ENCODE measurements at regions not wholly inside any gene's neighbourhood (a gene's known extent, or its start where the extent isn't known, plus 50 kb on each side); places are given as distances from the start of the nearest gene placed in this dataset.

GRCh38 chr13:64417581-64417980 is 2812.6 kb downstream of the PCDH9 start:
- H3K9me1 ChIP-seq (replicated peaks; ENCODE audit: control insufficient read depth, extremely low read depth, insufficient read depth, low read length) = no peaks in the 10 kb centered on the region
- H3K27ac ChIP-seq (ENCODE audit: insufficient read depth, low read depth, low read length) = no peak overlapping the region
- H3K79me2 ChIP-seq (ENCODE audit: control insufficient read depth, insufficient read depth, low read length) = no peaks in the 10 kb centered on the region
- no peak overlapping the region for H3K9ac ChIP-seq (replicated peaks; ENCODE audit: extremely low read depth, insufficient read depth, low read length)
- TF ChIP-seq CTCF (IDR thresholded peaks at IDR 0.05; ENCODE audit: extremely low read depth in 1 of 2, insufficient read depth in 1 of 2, low read depth in 1 of 2, low read length in 2 of 2) (no peak), POLR2AphosphoS5 (IDR thresholded peaks at IDR 0.05; ENCODE audit: insufficient read depth, low read depth, low read length) (no peak), EZH2 (IDR thresholded peaks at IDR 0.05; ENCODE audit: borderline replicate concordance, low read depth, low read length, severe bottlenecking) (no peak), JUN (IDR thresholded peaks at IDR 0.05; ENCODE audit: borderline replicate concordance, insufficient read depth, insufficient read length, low read depth) (no peak)
- POLR2A ChIA-PET = no interaction called here
- no peaks in the 10 kb centered on the region for H3K4me1 ChIP-seq (ENCODE audit: control insufficient read depth, extremely low read depth, insufficient read depth, low read length)
- no peaks in the 10 kb centered on the region for H3K36me3 ChIP-seq (ENCODE audit: control insufficient read depth in 2 of 2, extremely low read depth in 1 of 2, insufficient read depth in 2 of 2, low read length in 2 of 2)
- DNase-seq (ENCODE audit: low read depth, low spot score) (no peak), FAIRE-seq (no peak)
- H4K20me1 ChIP-seq (replicated peaks; ENCODE audit: control insufficient read depth, extremely low read depth, insufficient read depth, low read length) = no peaks in the 10 kb centered on the region
- no TSS peak for BruUV-seq (replicated peaks)
- no peak overlapping the region for H3K4me3 ChIP-seq (replicated peaks in 1 of 3; ENCODE audit: insufficient read depth in 1 of 3, low read depth in 1 of 3, low read length in 3 of 3)
- intact Hi-C loops (cut with micrococcal nuclease) (no loop called here), dilution Hi-C loops (cut with MboI; ENCODE audit: extremely low pct_ligation_motif_present, low sequenced_read_pairs) (no loop called here)
- CTCF ChIA-PET = no interaction called here
- H2AFZ ChIP-seq (ENCODE audit: low read depth, low read length) = no peak overlapping the region
- no peaks in the 10 kb centered on the region for H3K9me3 ChIP-seq (replicated peaks; ENCODE audit: control insufficient read depth, insufficient read depth, low read length)
- H3K27me3 ChIP-seq (ENCODE audit: control insufficient read depth in 2 of 2, insufficient read depth in 2 of 2, low read length in 2 of 2) = no peaks in the 10 kb centered on the region
- no peak overlapping the region for H3K4me2 ChIP-seq (ENCODE audit: insufficient read depth, low read length)

GRCh38 chr13:64414381-64414780 is 2815.8 kb downstream of the PCDH9 start:
- no peak overlapping the region for H3K9ac ChIP-seq (replicated peaks; ENCODE audit: extremely low read depth, insufficient read depth, low read length)
- FAIRE-seq (no peak), DNase-seq (ENCODE audit: low read depth, low spot score) (no peak)
- H3K27ac ChIP-seq (ENCODE audit: insufficient read depth, low read depth, low read length) = no peak overlapping the region
- H3K36me3 ChIP-seq (ENCODE audit: control insufficient read depth in 2 of 2, extremely low read depth in 1 of 2, insufficient read depth in 2 of 2, low read length in 2 of 2) = no peaks in the 10 kb centered on the region
- no peaks in the 10 kb centered on the region for H3K79me2 ChIP-seq (ENCODE audit: control insufficient read depth, insufficient read depth, low read length)
- no peak for TF ChIP-seq EZH2 (IDR thresholded peaks at IDR 0.05; ENCODE audit: borderline replicate concordance, low read depth, low read length, severe bottlenecking)
- no peaks in the 10 kb centered on the region for H4K20me1 ChIP-seq (replicated peaks; ENCODE audit: control insufficient read depth, extremely low read depth, insufficient read depth, low read length)
- no TSS peak for BruUV-seq (replicated peaks)
- dilution Hi-C loops (cut with MboI; ENCODE audit: extremely low pct_ligation_motif_present, low sequenced_read_pairs) (no loop called here), intact Hi-C loops (cut with micrococcal nuclease) (no loop called here)
- H3K9me3 ChIP-seq (replicated peaks; ENCODE audit: control insufficient read depth, insufficient read depth, low read length) = no peaks in the 10 kb centered on the region
- H3K4me2 ChIP-seq (ENCODE audit: insufficient read depth, low read length) = no peak overlapping the region
- no peaks in the 10 kb centered on the region for H3K4me1 ChIP-seq (ENCODE audit: control insufficient read depth, extremely low read depth, insufficient read depth, low read length)
- H3K4me3 ChIP-seq (replicated peaks in 1 of 3; ENCODE audit: insufficient read depth in 1 of 3, low read depth in 1 of 3, low read length in 3 of 3) = no peak overlapping the region
- ChIA-PET CTCF (no interaction called here), POLR2A (no interaction called here)
- H2AFZ ChIP-seq (ENCODE audit: low read depth, low read length) = no peak overlapping the region
- no peaks in the 10 kb centered on the region for H3K27me3 ChIP-seq (ENCODE audit: control insufficient read depth in 2 of 2, insufficient read depth in 2 of 2, low read length in 2 of 2)
- no peaks in the 10 kb centered on the region for H3K9me1 ChIP-seq (replicated peaks; ENCODE audit: control insufficient read depth, extremely low read depth, insufficient read depth, low read length)

Data from endothelial cell of umbilical vein (primary cell).